BE2C (cell line): ENCODE measurements at regions not wholly inside any gene's neighbourhood (a gene's known extent, or its start where the extent isn't known, plus 50 kb on each side); places are given as distances from the start of the nearest gene placed in this dataset.
A peak's percentile ranks its signal among the peaks of the same experiment; 100 is the strongest.
"Not testable (repeated sequence)": the region's sequence is repeated elsewhere in the genome, so short reads cannot be mapped to it uniquely, and the experiment has no call there.

Experiments
- DNase-seq: peaks from one replicate; pipeline ENCODE4 v3.0.0-alpha.2; 2020
- H3K27me3 ChIP-seq: fragments of 250-450 bp; sonication (Bioruptor Pico); 2 replicates; pipeline ENCODE4 v1.5.1; 2020; ENCODE audit warnings: mild to moderate bottlenecking
- H3K36me3 ChIP-seq: fragments of 250-450 bp; sonication (Bioruptor Pico); 2 replicates; pipeline ENCODE4 v1.5.1; 2020; ENCODE audit warnings: mild to moderate bottlenecking
- H3K4me1 ChIP-seq: fragments of 250-450 bp; sonication (Bioruptor Pico); 2 replicates; pipeline ENCODE4 v1.5.1; 2020
- H3K4me3 ChIP-seq: 2 replicates; pipeline ENCODE4 v1.5.1; 2011; ENCODE audit warnings: low read depth, low read length
- H3K9me3 ChIP-seq: fragments of 250-450 bp; sonication (Bioruptor Pico); 2 replicates; pipeline ENCODE4 v1.5.1; 2020
- CTCF ChIP-seq: IDR thresholded peaks from 2 replicates; pipeline ENCODE4 v1.5.1; 2012; ENCODE audit warnings: mild to moderate bottlenecking, low read depth, low read length

GRCh38 chr3:91287344-91287743, 2179.9 kb downstream of the EPHA3 start:
- not testable (repeated sequence) for H3K36me3 ChIP-seq, DNase-seq, H3K4me1 ChIP-seq, H3K9me3 ChIP-seq, H3K27me3 ChIP-seq, H3K4me3 ChIP-seq
- TF ChIP-seq CTCF = 0 out of 2 replicates have a peak, but pooled peaks have one; percentile 14

- not testable (repeated sequence) for H3K9me3 ChIP-seq, DNase-seq, H3K36me3 ChIP-seq, H3K4me1 ChIP-seq, H3K27me3 ChIP-seq, H3K4me3 ChIP-seq
Measured at GRCh38 chr3:91291388-91291787, 2184.0 kb downstream of the EPHA3 start.
